CD4-positive, alpha-beta memory T cell (primary cell): ENCODE measurements at regions not wholly inside any gene's neighbourhood (a gene's known extent, or its start where the extent isn't known, plus 50 kb on each side); places are given as distances from the start of the nearest gene placed in this dataset.
"Not testable (repeated sequence)": the region's sequence is repeated elsewhere in the genome, so short reads cannot be mapped to it uniquely, and the experiment has no call there.

Source experiments
- CTCF ChIA-PET: fragments of 350-600 bp; sonication (Branson Sonifier 250); formaldehyde crosslinking; loops from one replicate; lab custom pipeline; 2021; ENCODE audit warnings: inconsistent platforms; ENCODE audit not compliant: partially characterized antibody; lab: Charles Lee
- POLR2A ChIA-PET: fragments of 350-600 bp; sonication (Branson Sonifier 250); formaldehyde crosslinking; loops from one replicate; lab custom pipeline; 2021; ENCODE audit not compliant: partially characterized antibody; lab: Charles Lee
- DNase-seq, 5 donors: peaks; one replicate each; pipeline versions ENCODE4 v3.0.0 to v3.0.0-alpha.2; 2020 to 2022; ENCODE audit warnings: mixed read lengths in 1 of 5
- H3K27ac ChIP-seq: one replicate; pipeline ENCODE4 v1.7.0; 2013; ENCODE audit warnings: low read depth, low read length
- H3K27me3 ChIP-seq: 2 replicates; pipeline ENCODE4 v1.7.0; 2013; ENCODE audit warnings: mild to moderate bottlenecking, low read length, moderate library complexity; ENCODE audit not compliant: insufficient read depth
- H3K36me3 ChIP-seq: 2 replicates; pipeline ENCODE4 v1.7.0; 2013; ENCODE audit warnings: mild to moderate bottlenecking, low read length, moderate library complexity; ENCODE audit not compliant: insufficient read depth
- H3K4me1 ChIP-seq: 2 replicates; pipeline ENCODE4 v1.7.0; 2013; ENCODE audit warnings: mild to moderate bottlenecking, low read length, moderate library complexity; ENCODE audit not compliant: insufficient read depth
- H3K4me3 ChIP-seq, 2 donors: one replicate each; pipeline ENCODE4 v1.7.0; 2013; ENCODE audit warnings: low read length in 2 of 2, mild to moderate bottlenecking in 1 of 2
- H3K9me3 ChIP-seq, 2 donors: one replicate each; pipeline ENCODE4 v1.7.0; 2013; ENCODE audit warnings: low read length in 2 of 2, control low read depth in 1 of 2; ENCODE audit not compliant: control insufficient read depth in 1 of 2
- H3K27ac Mint-ChIP-seq, 7 donors: one replicate each; pipeline ENCODE4 v1.8.0; 2020 to 2021; ENCODE audit warnings: mixed read lengths in 7 of 7, mild to moderate bottlenecking in 6 of 7, inconsistent platforms in 3 of 7, moderate library complexity in 3 of 7
- H3K27me3 Mint-ChIP-seq, 2 donors: one replicate each; pipeline ENCODE4 v1.8.0; 2020 to 2021; ENCODE audit warnings: mixed read lengths in 2 of 2
- H3K36me3 Mint-ChIP-seq, 2 donors: one replicate each; pipeline ENCODE4 v1.8.0; 2020 to 2021; ENCODE audit warnings: mixed read lengths in 2 of 2, inconsistent platforms in 1 of 2, mild to moderate bottlenecking in 1 of 2
- H3K4me1 Mint-ChIP-seq, 4 donors: one replicate each; pipeline ENCODE4 v1.8.0; 2020 to 2021; ENCODE audit warnings: mixed read lengths in 4 of 4, mild to moderate bottlenecking in 1 of 4
- H3K4me3 Mint-ChIP-seq, 8 donors: one replicate each; pipeline ENCODE4 v1.8.0; 2020 to 2021; ENCODE audit warnings: mixed read lengths in 8 of 8, mild to moderate bottlenecking in 7 of 8, moderate library complexity in 6 of 8, inconsistent platforms in 3 of 8
- H3K9me3 Mint-ChIP-seq, 8 donors: one replicate each; pipeline ENCODE4 v1.8.0; 2020 to 2021; ENCODE audit warnings: mixed read lengths in 8 of 8, mild to moderate bottlenecking in 5 of 8, inconsistent platforms in 3 of 8, moderate library complexity in 1 of 8
- intact Hi-C: fragments of 100-400 bp; cut with micrococcal nuclease; formaldehyde crosslinking; loops from one replicate; pipeline ENCODE4 v1.15.1; 2023

DNA sequence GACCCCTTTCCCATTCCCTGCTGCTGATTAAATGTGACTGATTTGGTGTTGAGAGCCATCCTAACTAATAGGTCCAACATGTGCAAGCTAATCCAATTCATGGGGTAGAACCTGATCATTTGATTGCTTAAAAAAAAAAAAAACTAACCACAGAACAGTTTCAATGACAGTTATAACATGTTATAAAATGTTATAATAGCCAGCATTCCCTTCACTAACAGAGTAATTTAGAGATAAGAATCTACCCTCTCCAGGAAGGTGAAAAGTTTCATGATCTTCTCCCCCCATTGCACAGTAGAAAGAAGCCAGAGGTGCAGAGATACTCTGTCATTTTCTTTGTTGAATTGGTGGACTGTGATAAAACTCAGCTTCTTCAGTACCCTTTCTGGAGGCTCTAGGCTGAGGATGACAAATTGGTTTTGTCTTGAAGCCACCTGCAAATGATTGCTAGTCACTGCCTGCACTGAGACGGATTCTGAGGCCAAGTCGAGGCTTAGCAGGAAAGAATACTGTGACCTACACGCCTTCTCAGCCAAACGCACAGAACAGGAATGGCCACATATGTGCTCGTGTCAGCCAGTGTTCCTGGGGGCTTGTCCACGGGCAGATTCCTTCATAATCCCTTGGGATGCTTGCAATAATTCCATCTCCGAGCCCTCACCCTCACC lies 215.7 kb upstream of the IRF2BP2 start:
- H3K9me3 ChIP-seq = no peaks in the 10 kb centered on the region
- POLR2A ChIA-PET = no interaction called here
- CTCF ChIA-PET = no interaction called here
- H3K4me3 ChIP-seq = no peak overlapping the region
- H3K27ac Mint-ChIP-seq = no peak overlapping the region
- H3K9me3 Mint-ChIP-seq = no peaks in the 10 kb centered on the region
- H3K27ac ChIP-seq = no peak overlapping the region
- no peaks in the 10 kb centered on the region for H3K4me1 ChIP-seq
- H3K4me1 Mint-ChIP-seq = peaks cover 0 to 8% (median 4%) of the 10 kb centered on the region in 4 donors
- DNase-seq = no peak
- intact Hi-C loops = no loop called here
- peaks cover 0 to 2% of the 10 kb centered on the region in 2 donors for H3K27me3 Mint-ChIP-seq
- no peaks in the 10 kb centered on the region for H3K36me3 ChIP-seq
- H3K4me3 Mint-ChIP-seq = no peak overlapping the region
- no peaks in the 10 kb centered on the region for H3K27me3 ChIP-seq
- no peaks in the 10 kb centered on the region for H3K36me3 Mint-ChIP-seq

DNA sequence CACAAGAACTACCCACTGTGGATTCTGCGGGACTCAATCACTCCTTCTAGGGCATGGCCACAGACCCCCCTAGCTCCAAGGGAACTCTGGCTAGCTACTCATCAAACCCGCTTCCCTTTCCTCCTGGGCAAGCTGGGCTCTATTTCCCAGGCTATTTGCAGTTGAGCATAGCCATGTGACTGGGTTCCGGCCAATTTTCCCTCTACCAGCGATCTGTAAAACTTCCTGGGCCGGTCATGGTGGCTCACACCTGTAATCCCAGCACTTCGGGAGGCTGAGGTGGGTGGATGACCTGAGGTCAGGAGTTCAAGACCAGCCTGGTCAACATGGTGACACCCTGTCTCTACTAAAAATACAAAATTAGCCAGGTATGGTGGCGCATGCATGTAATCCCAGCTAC lies 214.9 kb upstream of the IRF2BP2 start:
- H3K9me3 Mint-ChIP-seq, H3K36me3 Mint-ChIP-seq, H3K4me3 ChIP-seq, H3K4me3 Mint-ChIP-seq, H3K27me3 Mint-ChIP-seq, H3K27me3 ChIP-seq, H3K27ac Mint-ChIP-seq, DNase-seq, H3K36me3 ChIP-seq, H3K27ac ChIP-seq, POLR2A ChIA-PET, H3K9me3 ChIP-seq, H3K4me1 Mint-ChIP-seq, intact Hi-C loops, CTCF ChIA-PET, H3K4me1 ChIP-seq: not testable (repeated sequence)

DNA sequence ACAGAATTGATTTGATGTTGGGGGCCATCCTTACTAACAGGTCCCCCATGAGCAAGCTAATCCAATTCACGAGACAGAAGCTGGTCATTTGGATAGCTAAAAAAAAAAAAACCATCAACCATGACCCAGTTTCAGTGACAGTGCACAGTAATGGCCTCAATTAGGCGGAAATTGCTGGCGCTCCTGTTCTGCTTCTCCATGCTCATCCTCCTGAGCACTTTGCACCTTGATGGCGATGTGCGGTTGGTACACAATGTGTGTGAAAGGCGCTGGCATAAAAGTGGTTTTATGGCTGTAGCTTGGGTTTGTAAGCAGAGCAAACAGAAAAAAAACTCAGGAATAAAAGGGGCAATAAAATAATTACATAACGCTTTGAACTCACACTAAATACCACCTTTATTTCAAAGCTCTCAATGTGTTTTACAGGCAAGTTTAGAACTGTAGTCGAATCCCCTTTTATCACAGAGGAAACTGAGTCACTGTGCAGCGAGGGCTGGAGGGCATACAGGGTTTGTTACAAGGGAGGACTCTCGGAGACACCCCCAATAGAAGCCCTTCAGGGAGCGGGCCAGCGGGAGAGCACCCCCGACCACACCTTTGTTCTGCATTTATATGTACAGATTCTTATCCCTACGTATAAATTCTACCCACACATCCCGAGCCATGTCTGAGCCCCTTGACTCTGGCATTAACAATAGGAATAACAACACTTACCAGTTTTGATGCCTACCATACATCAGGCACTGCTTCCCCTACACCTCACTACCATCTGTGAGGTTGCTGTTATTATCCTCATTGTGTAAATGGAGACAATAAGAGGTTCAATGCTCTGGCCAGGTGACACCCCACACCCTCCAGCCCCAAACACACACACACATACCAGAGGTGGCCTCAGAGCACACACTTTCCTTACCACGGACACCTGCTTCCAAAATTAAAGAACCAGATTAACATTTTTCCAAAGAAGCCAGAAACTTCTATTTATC lies 213.5 kb upstream of the IRF2BP2 start:
- Histone ChIP-seq H3K4me1 (no peaks in the 10 kb centered on the region), H3K4me3 (no peak overlapping the region), H3K27ac (no peak overlapping the region), H3K27me3 (no peaks in the 10 kb centered on the region), H3K9me3 (no peaks in the 10 kb centered on the region), H3K36me3 (no peaks in the 10 kb centered on the region)
- peak overlapping the region in 2 of 7 donors; percentile 18 to 66 for H3K27ac Mint-ChIP-seq
- DNase-seq = no peak
- H3K4me1 Mint-ChIP-seq = peaks cover 0 to 2% (median 0%) of the 10 kb centered on the region in 4 donors
- no peaks in the 10 kb centered on the region for H3K9me3 Mint-ChIP-seq
- intact Hi-C loops = no loop called here
- no peak overlapping the region for H3K4me3 Mint-ChIP-seq
- ChIA-PET POLR2A (no interaction called here), CTCF (interaction anchor here (0.6 kb wide), 1 partner anchor 242 kb away, joined by 3 read pairs; no protein-coding TSS in a partner anchor)
- no peaks in the 10 kb centered on the region for H3K36me3 Mint-ChIP-seq
- H3K27me3 Mint-ChIP-seq = no peaks in the 10 kb centered on the region

DNA sequence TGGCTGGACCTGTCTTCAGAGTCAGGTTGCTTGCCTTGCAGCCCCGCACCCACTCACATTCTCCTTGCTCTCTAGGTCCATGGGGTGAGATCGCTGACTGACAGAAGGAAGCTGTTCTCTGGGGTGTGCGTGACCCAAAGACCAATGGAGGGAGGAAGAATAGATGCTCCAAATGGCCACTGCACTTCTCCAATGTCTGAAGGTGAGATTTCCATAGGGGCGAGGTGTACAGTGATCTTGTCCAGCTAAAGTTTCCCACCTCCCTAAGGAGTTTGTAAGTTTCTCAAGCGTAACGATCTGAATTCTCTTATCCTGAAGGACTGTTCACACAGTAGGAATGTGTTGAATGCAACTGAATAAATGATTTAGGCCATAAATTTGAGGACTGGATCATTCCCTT lies 211.9 kb upstream of the IRF2BP2 start:
- Mint-ChIP-seq H3K9me3 (no peaks in the 10 kb centered on the region), H3K36me3 (no peaks in the 10 kb centered on the region), H3K4me1 (peaks cover 0 to 2% (median 0%) of the 10 kb centered on the region in 4 donors), H3K27ac (no peak overlapping the region), H3K4me3 (no peak overlapping the region), H3K27me3 (peaks cover 0 to 2% of the 10 kb centered on the region in 2 donors)
- no peak for DNase-seq
- no peaks in the 10 kb centered on the region for H3K4me1 ChIP-seq
- H3K27ac ChIP-seq = no peak overlapping the region
- CTCF ChIA-PET = interaction anchor here (0.8 kb wide), 1 partner anchor 18 kb away, joined by 3 read pairs; no protein-coding TSS in a partner anchor
- no peaks in the 10 kb centered on the region for H3K27me3 ChIP-seq
- H3K36me3 ChIP-seq = no peaks in the 10 kb centered on the region
- H3K9me3 ChIP-seq = no peaks in the 10 kb centered on the region
- H3K4me3 ChIP-seq = no peak overlapping the region
- intact Hi-C loops = no loop called here
- POLR2A ChIA-PET = no interaction called here

DNA sequence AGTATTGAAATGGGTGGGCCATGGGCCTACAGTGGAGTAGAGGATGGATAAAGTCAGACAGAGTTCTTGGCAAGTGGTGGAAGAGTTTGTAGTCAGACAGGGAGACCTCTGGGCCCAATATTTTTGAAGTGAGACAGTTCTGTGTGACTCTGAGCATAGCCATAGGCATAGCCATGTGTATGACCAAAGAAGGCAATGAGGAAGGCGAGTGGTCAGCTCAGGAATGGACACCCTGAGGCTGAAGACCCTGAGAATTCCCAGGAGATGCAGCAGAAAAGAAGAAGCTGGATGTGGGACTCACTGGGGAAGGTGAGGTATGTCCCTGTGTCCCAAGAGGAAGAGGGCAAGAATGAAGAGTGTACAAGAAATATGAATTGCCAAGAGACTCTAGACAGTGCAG lies 210.6 kb upstream of the IRF2BP2 start:
- no peaks in the 10 kb centered on the region for H3K9me3 Mint-ChIP-seq
- Histone ChIP-seq H3K27me3 (no peaks in the 10 kb centered on the region), H3K36me3 (no peaks in the 10 kb centered on the region), H3K9me3 (no peaks in the 10 kb centered on the region), H3K4me3 (no peak overlapping the region), H3K4me1 (no peaks in the 10 kb centered on the region), H3K27ac (no peak overlapping the region)
- peaks cover 0 to 2% (median 0%) of the 10 kb centered on the region in 4 donors for H3K4me1 Mint-ChIP-seq
- ChIA-PET CTCF (no interaction called here), POLR2A (no interaction called here)
- intact Hi-C loops = no loop called here
- H3K27me3 Mint-ChIP-seq = peaks cover 0 to 2% of the 10 kb centered on the region in 2 donors
- no peak overlapping the region for H3K4me3 Mint-ChIP-seq
- no peaks in the 10 kb centered on the region for H3K36me3 Mint-ChIP-seq
- H3K27ac Mint-ChIP-seq = peak overlapping the region in 1 of 7 donors; percentile 59
- DNase-seq = no peak

DNA sequence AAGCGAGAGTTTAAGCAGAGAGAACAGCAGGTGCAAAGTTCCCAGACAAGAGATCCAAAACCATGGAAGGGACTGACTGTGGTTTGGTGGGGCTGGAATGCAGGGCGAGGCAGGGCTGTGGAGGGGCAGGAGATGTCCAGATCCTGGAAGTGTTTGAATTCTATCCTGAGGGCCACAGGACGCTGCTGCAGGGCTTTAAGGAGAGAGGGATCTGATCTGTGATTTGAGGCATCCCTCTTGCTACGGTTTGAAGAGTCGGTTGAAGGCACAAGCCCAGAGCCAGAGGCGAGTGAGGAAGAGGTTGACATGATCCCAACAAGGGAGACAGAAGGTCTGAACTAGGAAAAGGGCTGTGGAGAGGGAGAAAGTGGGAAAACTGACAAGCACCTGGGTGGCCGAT lies 209.9 kb upstream of the IRF2BP2 start:
- intact Hi-C loops, H3K27ac Mint-ChIP-seq, CTCF ChIA-PET: not testable (repeated sequence)

DNA sequence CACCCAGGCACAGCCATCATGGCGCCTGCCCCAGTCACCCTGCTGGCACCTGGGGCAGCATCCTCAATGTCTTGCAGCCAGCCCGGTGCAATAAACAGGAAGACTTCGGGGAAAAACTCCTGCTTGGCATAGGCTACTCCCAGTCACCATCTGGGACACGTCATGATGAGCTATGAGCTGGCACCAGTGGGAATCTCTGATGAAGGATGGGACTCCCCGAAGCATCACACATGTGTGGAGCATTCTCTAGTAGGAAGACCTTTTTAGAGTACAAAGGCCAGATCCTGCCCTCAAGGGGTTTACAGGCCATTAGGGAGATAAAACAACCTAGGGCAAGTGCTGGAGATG lies 208.0 kb upstream of the IRF2BP2 start:
- H3K4me1 Mint-ChIP-seq, H3K9me3 Mint-ChIP-seq, H3K27ac Mint-ChIP-seq, H3K27ac ChIP-seq, H3K9me3 ChIP-seq, intact Hi-C loops, H3K4me1 ChIP-seq, DNase-seq, H3K27me3 Mint-ChIP-seq, CTCF ChIA-PET, H3K27me3 ChIP-seq, H3K36me3 Mint-ChIP-seq, H3K4me3 ChIP-seq, H3K4me3 Mint-ChIP-seq, H3K36me3 ChIP-seq, POLR2A ChIA-PET: not testable (repeated sequence)

More for the DNA sequence above, 209.9 kb upstream of the IRF2BP2 start:
- H3K4me1 ChIP-seq, H3K4me1 Mint-ChIP-seq, H3K36me3 Mint-ChIP-seq, POLR2A ChIA-PET, H3K27me3 ChIP-seq, H3K4me3 Mint-ChIP-seq, H3K27me3 Mint-ChIP-seq, H3K9me3 ChIP-seq, DNase-seq, H3K9me3 Mint-ChIP-seq, H3K27ac ChIP-seq, H3K4me3 ChIP-seq, H3K36me3 ChIP-seq: not testable (repeated sequence)
